GM21576 (cell line): ENCODE measurements at regions not wholly inside any gene's neighbourhood (a gene's known extent, or its start where the extent isn't known, plus 50 kb on each side); places are given as distances from the start of the nearest gene placed in this dataset.

Experiments used
- ATAC-seq: cut with Tn5 transposase; IDR thresholded peaks from one replicate; pipeline ENCODE4 v1.9.1; 2021; ENCODE audit warnings: mild to moderate bottlenecking, moderate library complexity; ENCODE audit not compliant: unreplicated experiment

DNA sequence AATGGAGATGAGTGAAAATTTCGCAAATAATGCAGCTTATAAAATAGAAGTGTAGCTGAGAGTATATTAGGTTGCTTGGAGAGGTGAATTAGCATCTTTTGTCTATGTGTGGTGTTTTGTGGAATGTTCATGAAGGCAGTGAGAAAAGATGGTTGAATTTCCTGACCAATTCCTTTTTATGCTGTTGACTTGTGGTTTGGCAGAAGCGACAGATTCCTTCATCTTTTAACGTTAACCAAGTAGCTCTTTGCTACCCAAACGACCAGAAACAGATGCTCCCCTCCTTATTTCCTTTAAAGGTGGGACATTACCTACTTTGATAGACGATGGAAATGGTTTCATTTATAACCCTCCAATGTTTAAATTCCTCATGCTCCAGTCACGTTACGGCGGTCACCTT lies 390.5 kb downstream of the QKI start:
- no peak for ATAC-seq

DNA sequence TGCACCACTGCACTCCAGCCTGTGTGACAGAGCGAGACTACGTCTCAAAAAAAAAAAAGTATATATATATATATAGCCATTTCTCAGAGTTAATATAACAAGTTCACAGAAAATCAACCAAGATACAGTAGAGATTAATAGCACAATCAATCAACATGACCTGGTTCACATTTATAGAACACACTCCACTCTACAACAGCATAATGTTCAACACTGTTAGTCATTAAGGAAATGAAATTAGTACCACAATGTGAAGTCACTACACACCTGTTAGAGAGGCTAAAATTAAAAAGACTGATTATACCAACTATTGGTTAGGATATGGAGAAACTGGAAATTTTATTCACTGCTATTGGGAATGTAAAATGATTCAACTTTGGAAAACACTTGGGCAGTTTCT lies 387.7 kb downstream of the QKI start:
- ATAC-seq: no peak

DNA sequence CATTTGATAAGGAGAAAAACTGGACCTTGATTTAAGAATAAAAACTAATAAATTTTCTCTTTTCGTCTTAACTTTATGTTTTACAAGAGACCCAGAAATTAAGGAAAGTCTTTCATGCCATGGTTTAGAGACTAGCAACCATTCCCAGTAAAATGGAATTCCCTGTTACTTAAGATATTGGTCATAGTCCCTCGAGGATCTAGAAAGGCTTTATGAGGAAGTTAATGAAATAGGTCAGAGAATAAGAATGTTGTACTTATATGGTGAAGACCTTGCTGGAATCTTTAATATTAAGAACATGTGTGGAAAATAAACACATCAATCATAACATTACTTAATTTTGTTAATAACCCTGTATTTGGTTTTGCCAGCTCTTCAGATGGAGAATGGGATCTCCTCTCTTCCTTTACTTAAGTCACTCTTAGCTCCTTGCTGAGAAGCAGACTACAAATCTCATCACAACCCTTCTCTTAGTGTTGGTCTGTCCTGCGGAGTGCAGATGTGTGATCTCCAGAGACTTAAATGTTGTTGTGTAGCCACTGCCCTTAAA lies 382.9 kb downstream of the QKI start:
- ATAC-seq: no peak

DNA sequence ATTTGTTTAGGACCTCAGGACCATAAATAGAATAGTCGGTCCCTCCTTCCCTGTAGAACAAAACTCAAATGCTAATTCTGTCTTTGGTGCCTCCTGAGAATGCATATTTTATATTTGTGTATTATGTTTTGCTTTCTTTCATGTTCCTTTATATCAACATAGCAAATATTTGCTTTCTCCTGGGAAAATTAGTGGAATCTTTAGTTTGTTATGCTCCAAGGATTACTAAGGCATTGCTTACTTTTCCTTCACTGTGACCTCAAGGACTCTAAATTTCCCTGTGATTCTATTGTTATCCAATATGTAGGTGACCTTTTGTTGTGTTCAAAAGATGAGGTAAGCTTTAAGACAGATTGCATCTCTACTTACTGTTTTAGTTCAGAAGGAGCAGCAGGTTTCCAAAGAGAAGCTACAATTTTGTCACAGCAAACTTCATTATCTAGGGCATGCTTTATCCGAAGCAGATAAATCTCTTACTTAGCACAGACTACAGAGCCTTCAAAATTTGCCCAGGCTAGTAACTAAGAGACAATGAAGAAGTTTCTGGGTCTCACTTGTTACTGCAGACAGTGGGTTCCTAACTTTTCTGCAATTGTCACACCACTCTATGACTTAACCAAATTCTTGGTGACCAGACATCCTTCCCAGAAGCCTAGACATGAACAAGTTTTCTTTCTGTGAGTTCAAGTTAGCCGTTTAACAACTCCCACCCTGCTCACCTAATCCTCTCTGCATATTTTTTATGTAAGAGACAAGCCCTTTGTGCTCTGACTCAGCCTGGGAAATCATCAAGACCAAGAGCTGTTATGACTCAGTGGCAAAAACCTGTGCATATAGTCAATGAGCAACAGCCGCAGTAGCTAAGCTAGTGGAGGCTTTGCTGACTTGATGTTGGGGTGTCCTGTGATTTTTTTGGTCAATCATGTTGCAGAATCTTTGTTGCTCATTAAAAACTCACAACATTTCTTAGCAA lies 378.8 kb downstream of the QKI start:
- ATAC-seq: peak; percentile 93

DNA sequence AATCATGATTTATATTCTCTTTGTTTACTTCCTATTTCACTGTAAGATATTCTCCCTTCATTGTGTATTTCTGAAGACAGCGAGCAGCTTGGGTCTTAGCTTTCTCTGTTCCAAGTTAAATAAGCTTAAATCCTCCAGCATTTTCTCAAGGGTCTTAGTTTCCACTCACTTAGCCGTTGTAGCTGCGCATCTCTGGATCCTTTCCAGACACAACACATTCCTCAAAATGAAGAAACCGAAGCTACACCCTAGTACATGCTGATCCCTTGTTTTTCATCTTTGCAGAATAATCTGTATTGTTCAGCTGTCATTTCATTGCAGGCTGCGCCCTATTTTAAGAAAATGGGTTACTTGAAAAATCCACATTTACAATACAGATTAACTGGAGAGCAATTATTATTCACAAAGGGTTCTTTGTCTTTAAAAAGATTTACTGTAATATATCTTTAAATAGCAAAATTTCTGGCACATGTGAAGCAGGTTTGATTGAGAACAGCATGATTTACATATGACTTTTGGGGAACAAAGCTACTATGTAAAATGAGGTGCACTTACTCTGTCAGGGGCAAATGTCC lies 375.8 kb downstream of the QKI start:
- no peak for ATAC-seq

DNA sequence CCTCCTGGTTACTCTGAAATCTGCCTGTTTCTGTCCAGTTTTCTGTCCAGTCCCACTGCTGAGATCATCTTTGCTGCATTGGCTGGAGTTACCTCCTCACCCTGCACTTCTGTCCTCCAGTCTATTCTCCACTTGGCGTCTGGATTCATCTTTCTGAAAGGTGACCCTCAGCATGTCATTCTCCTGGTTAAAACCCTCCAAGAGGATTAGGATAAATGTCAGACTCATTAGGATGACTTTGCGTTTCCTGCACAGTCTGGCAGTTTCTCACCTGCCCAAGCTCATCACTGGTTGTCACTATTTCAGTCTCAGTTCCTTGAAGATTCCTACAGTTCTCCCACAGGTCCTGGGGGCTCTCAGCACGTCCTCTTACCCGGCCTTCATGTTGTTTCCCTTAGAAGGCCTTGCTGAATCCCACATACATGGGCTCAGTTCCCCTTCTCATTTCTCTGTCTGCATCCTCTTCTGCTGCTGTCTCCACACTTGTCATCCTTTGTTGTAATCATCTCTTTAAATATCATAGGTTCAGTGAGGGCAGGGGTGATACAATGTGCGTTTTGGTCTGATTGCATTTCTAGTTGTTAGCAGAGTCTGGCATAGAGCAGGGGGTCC lies 374.8 kb downstream of the QKI start:
- no peak for ATAC-seq

DNA sequence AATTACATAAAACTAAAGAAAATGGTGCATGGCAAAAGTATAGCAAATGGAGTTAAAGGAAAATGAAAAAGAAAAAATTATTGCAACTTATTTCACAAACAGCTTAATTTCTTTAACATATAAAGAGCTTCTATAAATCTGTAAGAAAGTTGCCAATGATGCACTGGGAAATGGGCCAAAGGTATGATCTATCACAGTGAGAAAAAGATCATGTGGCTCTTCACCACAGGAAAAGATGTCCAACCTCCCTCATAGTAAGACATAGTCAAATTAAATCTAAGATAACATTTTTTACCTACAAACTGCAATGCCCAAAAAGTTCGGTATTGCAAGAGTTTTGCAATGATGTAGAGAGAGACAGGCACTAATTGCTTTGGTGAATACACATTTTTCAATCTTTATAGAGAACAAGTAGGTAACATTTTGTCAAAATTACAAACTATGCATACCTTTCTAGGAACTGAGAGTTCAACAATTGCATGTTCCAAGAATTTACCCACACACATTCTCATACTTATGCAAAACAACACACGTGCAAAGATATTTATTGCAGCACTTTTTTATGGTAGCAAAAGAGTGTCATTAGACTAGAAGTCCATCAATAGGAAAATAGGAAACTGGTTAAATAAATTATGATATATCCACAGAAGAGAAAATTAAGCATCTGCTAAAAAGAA lies 372.6 kb downstream of the QKI start:
- no peak for ATAC-seq

DNA sequence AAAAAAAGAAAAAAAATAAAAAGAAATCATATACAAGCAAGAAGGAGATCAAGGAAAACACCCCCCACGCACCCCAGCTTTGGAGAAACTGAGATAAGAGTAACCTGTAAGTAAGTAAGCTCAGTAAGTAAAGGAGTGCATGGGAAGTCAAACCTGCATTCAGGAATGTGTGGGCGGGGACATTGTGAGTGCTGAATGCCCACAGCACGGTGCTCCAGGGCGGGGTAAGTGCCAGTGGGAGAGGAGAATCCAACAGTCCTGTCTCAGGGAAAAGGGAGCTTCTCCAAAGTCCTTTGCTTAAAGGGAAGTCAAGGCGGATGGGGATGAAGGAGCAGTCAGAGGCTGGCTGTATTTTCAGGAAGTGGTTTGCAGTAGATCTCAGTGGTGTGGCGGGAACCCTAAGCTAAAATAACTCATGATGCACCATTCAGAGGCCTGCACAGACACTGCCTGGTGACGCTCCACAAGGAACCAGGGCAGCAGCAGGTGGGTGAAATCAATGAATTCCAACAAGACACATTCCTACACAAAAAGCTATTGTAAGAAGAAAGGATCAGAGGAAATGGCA lies 368.0 kb downstream of the QKI start:
- peak; percentile 88 for ATAC-seq

DNA sequence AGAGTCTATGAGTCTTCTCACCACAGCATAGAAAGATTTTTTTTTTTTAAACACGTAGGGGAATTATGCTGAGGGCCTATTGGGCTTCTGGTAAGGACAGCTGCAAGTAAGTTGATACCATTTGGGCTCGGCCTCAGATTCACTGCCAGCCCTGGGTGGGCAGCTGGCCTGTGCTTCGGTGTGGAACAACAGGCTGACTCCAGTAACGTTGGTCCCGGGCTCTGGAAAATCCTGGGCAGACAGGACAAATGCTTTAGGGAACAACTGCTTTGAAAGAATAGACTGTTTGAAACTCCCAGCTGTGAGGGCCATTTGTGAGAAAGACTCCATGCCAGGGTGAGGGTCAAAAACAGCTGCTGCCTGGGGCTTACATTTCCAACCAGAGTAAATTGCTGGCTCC lies 366.5 kb downstream of the QKI start:
- ATAC-seq: no peak

DNA sequence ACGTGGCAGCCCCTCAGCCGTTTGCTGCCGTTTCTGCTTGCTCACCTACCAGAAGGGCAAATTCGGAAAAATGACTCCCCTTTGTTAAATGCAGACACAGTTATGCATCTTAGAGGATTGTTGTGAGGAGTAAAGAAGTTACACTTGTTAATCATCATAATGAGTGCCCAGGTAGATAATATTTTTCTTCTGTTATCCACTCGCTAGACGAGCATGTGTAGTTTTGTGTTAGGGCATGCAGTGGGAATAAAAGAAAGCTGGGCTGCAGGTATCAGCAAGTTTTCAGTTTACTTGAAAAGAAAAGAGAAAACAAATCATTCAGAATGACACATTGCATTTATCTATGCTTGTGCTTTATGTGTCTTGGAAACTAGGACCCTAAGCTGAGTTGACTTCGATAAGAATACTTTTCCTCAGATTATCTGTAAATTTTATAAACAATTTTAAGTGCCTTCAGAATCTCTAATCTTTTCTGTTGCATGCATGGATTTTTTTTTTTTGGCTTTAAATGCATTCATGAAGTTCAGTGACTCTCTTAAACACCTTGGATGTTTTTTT lies 365.3 kb downstream of the QKI start:
- no peak for ATAC-seq

DNA sequence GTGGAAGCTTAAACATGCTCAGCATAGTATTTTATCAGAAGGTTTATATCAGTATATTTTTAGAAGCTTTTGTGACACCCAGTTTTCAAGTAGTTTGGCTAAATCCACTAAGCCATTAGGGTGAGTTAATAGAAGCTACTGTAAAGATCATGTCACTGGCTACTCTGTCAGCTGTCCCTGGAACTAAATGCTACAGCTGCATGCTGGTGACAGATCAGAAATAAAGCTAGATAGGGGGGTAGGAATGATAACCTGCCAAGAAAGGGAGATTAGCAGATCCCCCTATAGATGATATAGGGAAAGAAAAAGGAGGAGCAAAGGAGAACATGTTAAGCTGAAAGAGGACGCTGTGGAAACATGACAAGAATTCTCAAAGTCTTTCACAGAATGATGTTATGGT lies 363.2 kb downstream of the QKI start:
- ATAC-seq: no peak

DNA sequence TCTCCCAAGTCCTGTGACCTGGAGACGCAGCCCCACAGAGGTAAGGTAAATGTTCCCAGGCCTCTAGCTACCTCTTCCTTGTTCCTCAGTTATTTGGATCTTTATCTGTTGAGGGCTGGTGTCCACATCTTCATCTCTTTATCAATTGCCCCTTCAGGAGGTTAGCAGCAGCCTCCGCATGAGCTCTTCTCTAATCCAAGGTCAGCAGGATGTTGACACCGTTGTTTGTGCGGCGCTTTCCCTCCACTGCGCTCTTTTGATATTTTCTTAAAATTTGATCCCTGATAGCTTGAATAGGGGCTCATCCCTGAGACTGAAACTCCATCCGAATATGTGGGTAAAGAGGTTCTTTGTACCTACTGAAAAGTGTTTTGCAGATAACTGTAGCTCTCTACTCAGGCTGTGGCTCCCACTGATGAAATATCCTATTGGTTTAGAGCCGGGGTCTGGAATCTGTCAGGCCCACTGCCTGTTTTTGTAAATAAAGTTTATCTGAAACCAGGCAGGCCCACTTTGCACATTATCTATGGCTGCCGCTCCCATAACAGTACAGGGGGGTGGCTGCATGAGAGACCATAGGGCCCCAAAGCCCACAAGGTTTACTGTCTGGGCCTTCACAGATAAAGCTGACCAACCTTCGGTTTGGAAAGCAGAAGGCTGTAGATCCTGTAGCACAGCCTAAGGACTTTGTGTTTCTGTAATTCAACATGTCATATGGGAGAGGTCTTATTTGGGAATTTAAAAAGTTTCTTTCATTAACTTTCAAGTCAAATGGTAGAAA lies 362.6 kb downstream of the QKI start:
- no peak for ATAC-seq

DNA sequence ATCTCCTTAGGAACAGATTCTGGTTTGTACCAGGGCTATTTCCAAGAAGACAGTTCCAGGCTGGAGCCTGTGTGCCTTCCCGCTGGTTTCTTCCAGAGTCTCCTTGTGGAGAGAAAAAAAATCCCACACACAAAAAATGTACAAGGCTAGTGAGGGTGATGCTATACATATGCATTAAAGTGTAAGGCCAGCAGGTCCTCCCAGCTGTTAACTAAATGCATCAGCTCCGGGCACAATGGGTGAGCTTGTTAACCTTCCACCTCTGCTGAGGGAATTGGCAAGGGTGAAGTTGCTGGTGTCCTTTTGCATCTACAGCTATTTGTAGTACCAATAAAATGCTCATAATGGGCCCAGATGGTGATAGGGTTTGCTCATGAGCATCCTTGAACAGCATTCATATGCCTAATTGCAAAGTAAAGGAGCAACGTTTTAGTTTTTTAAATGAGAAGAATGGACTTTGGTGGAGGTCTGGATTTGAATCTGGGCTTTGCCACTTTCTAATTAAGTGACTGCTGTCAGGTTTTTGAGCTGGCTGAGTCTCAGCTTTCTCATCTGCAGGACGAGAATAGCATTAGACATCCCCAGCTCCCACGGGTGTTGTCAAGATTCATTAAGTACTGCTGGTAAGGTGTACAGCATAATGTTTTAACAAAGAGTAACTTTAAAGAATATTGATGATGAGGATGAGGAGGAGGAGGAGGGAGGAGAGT lies 361.8 kb downstream of the QKI start:
- no peak for ATAC-seq

DNA sequence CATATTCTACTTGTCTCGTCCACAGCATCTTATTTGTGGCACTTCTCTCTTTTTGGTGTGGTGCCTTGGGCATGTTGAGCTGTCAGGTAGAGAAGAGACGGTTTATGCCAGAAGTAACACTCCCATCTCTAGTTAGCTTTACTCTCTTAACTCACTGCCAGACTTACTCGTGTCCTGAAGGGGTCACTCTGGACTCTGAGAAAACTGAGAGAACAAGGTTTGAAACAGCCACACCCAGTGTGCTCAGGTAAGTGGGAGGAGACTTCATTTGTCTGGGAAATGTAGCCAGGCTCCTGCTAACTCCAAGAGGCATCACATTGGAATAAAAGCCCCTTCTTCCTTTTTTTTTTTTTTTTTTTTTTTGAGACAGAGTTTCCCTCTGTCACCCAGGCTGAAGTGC lies 360.8 kb downstream of the QKI start:
- ATAC-seq: no peak

DNA sequence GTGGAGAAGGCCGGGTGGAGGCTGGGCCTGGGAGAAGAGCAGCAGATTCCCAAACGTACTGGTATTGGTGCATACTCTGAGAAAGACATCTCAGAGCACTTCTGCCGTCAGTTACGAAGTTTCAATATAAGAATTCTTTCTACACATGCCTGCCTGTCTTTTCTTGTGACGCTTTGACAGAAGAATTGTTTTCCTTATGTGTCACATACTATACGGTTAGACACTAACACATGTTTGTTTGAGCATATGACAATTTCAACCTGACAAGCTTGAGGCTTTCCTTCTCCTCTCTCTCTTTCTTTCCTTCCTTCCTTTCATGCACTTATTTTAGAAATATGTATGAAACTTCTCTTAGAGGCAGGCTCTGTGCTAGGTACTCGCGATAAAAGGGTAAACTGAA lies 360.0 kb downstream of the QKI start:
- no peak for ATAC-seq

DNA sequence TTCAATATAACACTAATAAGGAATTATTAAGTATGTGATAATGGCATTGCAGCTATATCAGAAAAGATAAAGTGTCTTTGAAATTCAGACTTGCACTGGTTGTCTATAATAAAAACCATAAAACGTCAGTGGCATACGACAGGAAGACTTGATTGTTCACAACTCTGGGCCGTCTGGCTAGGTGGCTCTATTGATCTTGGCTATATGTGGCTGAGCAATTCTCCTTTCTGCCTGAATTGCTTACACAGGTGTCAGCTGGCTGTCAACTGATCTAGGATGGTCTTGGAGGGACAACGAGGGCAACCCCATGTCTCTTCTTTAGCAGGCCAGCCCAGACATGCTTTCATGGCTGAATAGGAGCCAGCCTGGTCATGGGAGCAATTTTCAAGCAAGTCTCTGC lies 359.1 kb downstream of the QKI start:
- no peak for ATAC-seq

DNA sequence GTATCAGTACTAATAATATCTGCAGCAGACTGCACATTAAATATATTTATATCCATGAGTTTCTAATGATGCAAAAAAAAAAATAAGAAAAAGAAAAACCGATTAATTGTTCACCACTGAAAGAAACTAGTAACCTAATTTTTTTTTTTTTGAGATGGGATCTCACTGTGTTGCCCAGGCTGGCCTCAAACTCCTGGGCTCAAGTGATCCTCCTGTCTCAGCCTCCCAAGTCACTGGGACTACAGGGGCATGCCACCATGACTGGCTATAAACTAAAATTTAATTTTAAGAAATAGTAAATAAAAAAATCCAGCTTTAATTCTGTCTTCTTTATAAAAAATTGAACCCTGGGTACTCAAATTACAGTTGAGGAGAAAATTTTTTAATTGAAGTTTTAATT lies 358.2 kb downstream of the QKI start:
- no peak for ATAC-seq

DNA sequence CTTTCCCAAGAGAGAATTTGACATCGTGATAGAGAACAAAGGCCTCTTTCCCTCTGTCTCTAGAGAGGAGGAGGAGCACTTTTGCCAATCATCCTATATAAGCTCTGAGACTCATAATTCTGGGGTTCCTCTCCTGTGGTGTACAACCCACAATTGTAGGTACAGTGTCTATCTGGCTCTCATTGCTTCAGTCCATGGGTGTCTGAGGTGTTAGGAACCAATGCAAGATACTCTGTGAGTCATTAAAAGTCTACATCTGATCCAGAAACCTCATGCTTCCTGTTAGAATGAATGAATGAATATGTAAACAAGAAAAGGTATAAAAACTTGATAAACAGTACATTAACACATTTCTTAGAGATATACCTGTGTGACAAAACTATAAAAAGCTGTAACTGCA lies 356.7 kb downstream of the QKI start:
- no peak for ATAC-seq

DNA sequence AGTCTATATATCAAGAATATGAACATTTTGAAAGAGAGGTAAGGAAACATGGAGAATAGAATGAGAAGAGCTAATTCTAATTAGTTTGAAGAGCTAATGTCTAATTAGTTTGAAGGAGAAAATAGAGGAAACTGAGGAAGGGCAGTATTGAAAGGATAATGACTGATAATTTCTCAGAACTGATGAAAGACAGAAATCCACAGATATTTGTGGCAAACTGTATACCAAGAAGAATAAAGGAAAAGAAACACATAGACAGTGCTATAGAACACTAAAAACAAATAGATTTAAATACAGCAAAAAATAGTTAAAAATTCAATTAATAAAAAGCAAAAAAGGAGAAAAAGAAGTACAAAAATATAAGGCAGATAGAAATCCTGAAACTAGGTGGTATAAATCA lies 354.4 kb downstream of the QKI start:
- ATAC-seq: no peak
